ENCODE measurements at regions not wholly inside any gene's neighbourhood (a gene's known extent, or its start where the extent isn't known, plus 50 kb on each side); places are given as distances from the start of the nearest gene placed in this dataset.

GRCh38 chr12:73629171-73629570, 908.5 kb upstream of the ATXN7L3B start:
- TF ChIP-seq CTCF (IDR thresholded peaks at IDR 0.05) (no peak), POLR2A (IDR thresholded peaks at IDR 0.05) (no peak), POLR2AphosphoS5 (IDR thresholded peaks at IDR 0.05) (no peak), EP300 (IDR thresholded peaks at IDR 0.05) (no peak)
